ENCODE measurements at regions not wholly inside any gene's neighbourhood (a gene's known extent, or its start where the extent isn't known, plus 50 kb on each side); places are given as distances from the start of the nearest gene placed in this dataset.

DNA sequence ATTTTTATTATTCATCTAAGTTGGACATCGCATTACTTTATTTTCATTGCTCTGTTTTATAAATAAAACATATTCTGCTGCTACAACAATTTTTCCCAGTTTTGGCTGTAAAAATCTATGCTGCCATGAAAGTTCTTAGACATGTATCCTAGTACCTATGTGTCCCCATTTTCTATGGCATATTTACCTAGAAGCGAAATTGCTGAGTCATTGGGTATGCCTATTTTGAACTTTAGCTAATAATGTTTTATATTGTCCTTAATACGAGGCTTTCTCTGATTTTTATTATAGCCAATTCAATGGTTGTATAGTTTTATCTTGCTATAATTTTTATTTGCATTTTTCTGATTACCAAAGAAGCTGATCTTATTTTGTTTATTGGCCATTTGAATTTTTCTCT lies 110.5 kb upstream of the DPP10 start:
- no peak overlapping the region for H3K4me3 ChIP-seq (ENCODE audit: low read depth, low read length)
- H3K36me3 ChIP-seq (ENCODE audit: control insufficient read depth, insufficient read depth, low read length): no peaks in the 10 kb centered on the region
- TF ChIP-seq, protein P1, sequence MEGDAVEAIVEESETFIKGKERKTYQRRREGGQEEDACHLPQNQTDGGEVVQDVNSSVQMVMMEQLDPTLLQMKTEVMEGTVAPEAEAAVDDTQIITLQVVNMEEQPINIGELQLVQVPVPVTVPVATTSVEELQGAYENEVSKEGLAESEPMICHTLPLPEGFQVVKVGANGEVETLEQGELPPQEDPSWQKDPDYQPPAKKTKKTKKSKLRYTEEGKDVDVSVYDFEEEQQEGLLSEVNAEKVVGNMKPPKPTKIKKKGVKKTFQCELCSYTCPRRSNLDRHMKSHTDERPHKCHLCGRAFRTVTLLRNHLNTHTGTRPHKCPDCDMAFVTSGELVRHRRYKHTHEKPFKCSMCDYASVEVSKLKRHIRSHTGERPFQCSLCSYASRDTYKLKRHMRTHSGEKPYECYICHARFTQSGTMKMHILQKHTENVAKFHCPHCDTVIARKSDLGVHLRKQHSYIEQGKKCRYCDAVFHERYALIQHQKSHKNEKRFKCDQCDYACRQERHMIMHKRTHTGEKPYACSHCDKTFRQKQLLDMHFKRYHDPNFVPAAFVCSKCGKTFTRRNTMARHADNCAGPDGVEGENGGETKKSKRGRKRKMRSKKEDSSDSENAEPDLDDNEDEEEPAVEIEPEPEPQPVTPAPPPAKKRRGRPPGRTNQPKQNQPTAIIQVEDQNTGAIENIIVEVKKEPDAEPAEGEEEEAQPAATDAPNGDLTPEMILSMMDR (IDR thresholded peaks at IDR 0.05; ENCODE audit: insufficient read depth, low read length, severe bottlenecking): no peak
- FAIRE-seq: no peak
- no peaks in the 10 kb centered on the region for H3K27me3 ChIP-seq (ENCODE audit: control insufficient read depth, insufficient read depth, low read length)
- no peak for DNase-seq (ENCODE audit: low read depth)

DNA sequence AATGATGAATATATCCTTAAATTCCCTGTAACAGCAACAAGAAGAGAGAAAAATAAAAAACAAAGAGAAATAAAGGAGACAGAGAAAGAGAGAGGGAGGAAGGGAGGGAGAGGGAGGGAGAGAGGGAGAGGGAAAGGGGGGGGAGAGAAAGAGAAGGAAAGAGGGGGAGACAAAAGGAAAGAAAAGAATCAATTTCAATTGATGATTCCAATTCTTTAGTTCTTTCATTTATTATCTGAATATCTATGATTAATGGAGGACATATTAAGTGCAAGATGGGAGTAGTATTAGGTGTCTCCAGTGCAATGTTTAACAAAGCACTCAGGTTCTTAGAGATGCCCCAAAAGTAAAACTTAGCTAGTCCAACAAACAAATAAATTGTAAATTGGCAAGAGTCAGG lies 97.2 kb upstream of the DPP10 start:
- no peaks in the 10 kb centered on the region for H3K27me3 ChIP-seq (ENCODE audit: control insufficient read depth, insufficient read depth, low read length)
- no peak overlapping the region for H3K4me3 ChIP-seq (ENCODE audit: low read depth, low read length)
- TF ChIP-seq, protein P1 (IDR thresholded peaks at IDR 0.05; ENCODE audit: insufficient read depth, low read length, severe bottlenecking): no peak
- FAIRE-seq (no peak), DNase-seq (ENCODE audit: low read depth) (no peak)
- no peaks in the 10 kb centered on the region for H3K36me3 ChIP-seq (ENCODE audit: control insufficient read depth, insufficient read depth, low read length)

DNA sequence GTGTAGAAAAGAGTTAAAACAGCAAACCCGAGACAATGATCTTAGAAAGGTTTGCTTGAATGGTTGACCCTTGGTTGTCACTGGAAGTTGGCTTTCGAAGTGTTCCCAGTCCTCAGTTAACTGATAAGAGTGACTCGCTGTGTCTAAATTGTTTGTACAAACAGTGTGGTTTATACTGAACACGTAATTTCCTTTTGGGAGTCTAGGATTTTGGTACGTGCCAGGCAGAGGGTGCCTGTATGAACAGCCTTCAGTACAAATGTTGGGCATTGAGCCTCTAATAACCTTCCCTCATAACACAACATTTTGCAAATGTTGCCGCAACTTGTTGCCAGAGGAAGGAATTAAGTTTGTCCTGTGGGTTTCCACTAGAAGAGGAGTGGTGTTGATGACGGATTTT lies 95.8 kb upstream of the DPP10 start:
- TF ChIP-seq, protein P1 (IDR thresholded peaks at IDR 0.05; ENCODE audit: insufficient read depth, low read length, severe bottlenecking): no peak
- FAIRE-seq: no peak
- no peaks in the 10 kb centered on the region for H3K27me3 ChIP-seq (ENCODE audit: control insufficient read depth, insufficient read depth, low read length)

DNA sequence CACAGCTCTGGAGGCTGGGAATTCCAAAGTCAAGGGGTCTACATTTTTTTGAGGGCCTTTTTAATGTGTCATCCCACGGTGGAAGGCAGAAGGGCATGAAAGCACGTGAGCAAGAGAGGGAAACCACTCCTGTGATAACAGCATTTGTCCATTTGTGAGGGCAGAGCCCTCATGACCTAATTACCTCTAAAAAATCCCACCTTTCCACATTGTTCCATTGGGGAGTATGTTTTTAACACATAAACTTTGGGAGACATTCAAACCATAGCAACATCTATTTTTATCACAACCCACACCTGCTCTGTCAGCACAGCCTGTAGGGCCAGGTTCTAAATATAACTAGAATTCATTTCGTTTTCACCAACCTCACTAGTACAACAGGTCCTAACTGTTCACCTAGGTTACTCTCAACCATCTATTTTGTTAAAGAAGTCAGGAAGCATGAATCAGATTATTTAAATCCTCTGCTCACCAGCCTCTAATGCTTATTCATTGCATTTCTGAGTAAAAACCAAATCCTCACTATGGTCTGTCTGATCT lies 92.2 kb upstream of the DPP10 start:
- Histone ChIP-seq H3K36me3 (ENCODE audit: control insufficient read depth, insufficient read depth, low read length) (no peaks in the 10 kb centered on the region), H3K27me3 (ENCODE audit: control insufficient read depth, insufficient read depth, low read length) (no peaks in the 10 kb centered on the region), H3K4me3 (ENCODE audit: low read depth, low read length) (no peak overlapping the region)
- no peak for FAIRE-seq
- TF ChIP-seq, protein P1 (IDR thresholded peaks at IDR 0.05; ENCODE audit: insufficient read depth, low read length, severe bottlenecking): no peak
- DNase-seq (ENCODE audit: low read depth): no peak

More for the DNA sequence above, 95.8 kb upstream of the DPP10 start:
- no peak for DNase-seq (ENCODE audit: low read depth)
- no peaks in the 10 kb centered on the region for H3K36me3 ChIP-seq (ENCODE audit: control insufficient read depth, insufficient read depth, low read length)
- no peak overlapping the region for H3K4me3 ChIP-seq (ENCODE audit: low read depth, low read length)

DNA sequence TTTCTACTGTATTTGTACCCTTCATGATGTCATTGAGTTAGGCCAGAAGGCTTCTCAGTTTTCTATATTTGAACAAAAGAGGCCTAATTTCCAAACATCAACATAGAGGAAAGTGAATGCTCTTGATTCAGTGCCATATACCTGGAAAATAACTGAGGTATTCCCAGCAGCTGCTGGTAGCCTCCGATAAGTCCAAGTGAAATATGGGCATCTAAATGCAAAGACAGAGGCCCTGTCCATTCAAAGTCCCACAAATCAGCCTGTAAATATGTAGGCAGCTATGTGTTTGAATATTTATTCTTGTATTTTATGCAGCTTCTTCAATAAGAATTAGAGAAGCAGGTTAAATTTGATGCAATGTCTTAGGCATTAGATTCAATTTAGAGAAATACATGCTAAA lies 89.5 kb upstream of the DPP10 start:
- FAIRE-seq: no peak
- H3K27me3 ChIP-seq (ENCODE audit: control insufficient read depth, insufficient read depth, low read length): no peaks in the 10 kb centered on the region
- no peak for DNase-seq (ENCODE audit: low read depth)
- TF ChIP-seq, protein P1 (IDR thresholded peaks at IDR 0.05; ENCODE audit: insufficient read depth, low read length, severe bottlenecking): no peak
- H3K36me3 ChIP-seq (ENCODE audit: control insufficient read depth, insufficient read depth, low read length): no peaks in the 10 kb centered on the region
- H3K4me3 ChIP-seq (ENCODE audit: low read depth, low read length): no peak overlapping the region

DNA sequence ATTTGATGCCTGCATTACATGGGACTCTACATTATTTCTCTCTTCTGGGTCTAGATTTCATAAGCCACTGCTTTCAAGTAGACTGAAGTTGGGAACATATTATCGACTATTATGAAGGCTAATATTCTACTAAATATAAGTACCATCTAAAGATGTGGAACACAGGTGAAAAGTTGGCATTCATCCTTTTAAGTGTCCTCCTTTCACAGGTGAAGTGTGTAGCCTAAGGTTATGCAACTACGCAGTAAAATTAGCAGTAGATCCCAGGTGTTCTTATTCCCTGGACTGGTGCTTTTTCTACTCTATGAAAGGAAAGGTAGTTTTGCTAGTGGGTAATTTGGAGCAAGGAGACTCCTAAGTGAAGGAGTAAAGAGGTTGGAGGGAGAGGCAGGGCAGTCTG lies 88.2 kb upstream of the DPP10 start:
- DNase-seq (ENCODE audit: low read depth): no peak
- Histone ChIP-seq H3K4me3 (ENCODE audit: low read depth, low read length) (no peak overlapping the region), H3K27me3 (ENCODE audit: control insufficient read depth, insufficient read depth, low read length) (no peaks in the 10 kb centered on the region), H3K36me3 (ENCODE audit: control insufficient read depth, insufficient read depth, low read length) (no peaks in the 10 kb centered on the region)
- TF ChIP-seq, protein P1 (IDR thresholded peaks at IDR 0.05; ENCODE audit: insufficient read depth, low read length, severe bottlenecking): no peak
- no peak for FAIRE-seq

All from bronchial epithelial cell (primary cell).